Suprapubic skin (tissue), 4 donors: ENCODE measurements at regions not wholly inside any gene's neighbourhood (a gene's known extent, or its start where the extent isn't known, plus 50 kb on each side); places are given as distances from the start of the nearest gene placed in this dataset.

Experiments used
- CTCF ChIP-seq, 2 donors: fragments of 200-600 bp in 1 of 2; fragments of 450-650 bp in 1 of 2; sonication (generic) in 1 of 2; IDR thresholded peaks; one replicate each; pipeline ENCODE4 v1.5.1; 2016 to 2019; ENCODE audit warnings: antibody characterized with exemption in 2 of 2, mild to moderate bottlenecking in 1 of 2, moderate library complexity in 1 of 2
- EP300 ChIP-seq: sonication (generic); formaldehyde crosslinking; IDR thresholded peaks from one replicate; pipeline ENCODE4 v1.6.1; 2017; ENCODE audit warnings: antibody characterized with exemption
- POLR2A ChIP-seq, 2 donors: fragments of 450-650 bp; IDR thresholded peaks; one replicate each; pipeline ENCODE4 v1.6.1; 2017; ENCODE audit warnings: antibody characterized with exemption in 2 of 2, mild to moderate bottlenecking in 2 of 2, moderate library complexity in 2 of 2
- POLR2AphosphoS5 ChIP-seq, 3 donors: sonication (generic); formaldehyde crosslinking; IDR thresholded peaks; one replicate each; pipeline ENCODE4 v1.6.1; 2017; ENCODE audit warnings: antibody characterized with exemption in 3 of 3

- TF ChIP-seq EP300, result no peak
- no peak for TF ChIP-seq CTCF (IDR thresholded peaks at IDR 0.05)
- no peak for TF ChIP-seq POLR2A (IDR thresholded peaks at IDR 0.05)
- no peak for TF ChIP-seq POLR2AphosphoS5 (IDR thresholded peaks at IDR 0.05)
Measured at GRCh38 chr1:80836505-80836904, 964.2 kb upstream of the ADGRL2 start.
